HG03025 (cell line): ENCODE measurements at regions not wholly inside any gene's neighbourhood (a gene's known extent, or its start where the extent isn't known, plus 50 kb on each side); places are given as distances from the start of the nearest gene placed in this dataset.
A peak's percentile ranks its signal among the peaks of the same experiment; 100 is the strongest.

Experiments used
- ATAC-seq: cut with Tn5 transposase; IDR thresholded peaks from one replicate; pipeline ENCODE4 v1.9.1; 2021; ENCODE audit warnings: mild to moderate bottlenecking, moderate library complexity; ENCODE audit not compliant: unreplicated experiment, low FRiP score

DNA sequence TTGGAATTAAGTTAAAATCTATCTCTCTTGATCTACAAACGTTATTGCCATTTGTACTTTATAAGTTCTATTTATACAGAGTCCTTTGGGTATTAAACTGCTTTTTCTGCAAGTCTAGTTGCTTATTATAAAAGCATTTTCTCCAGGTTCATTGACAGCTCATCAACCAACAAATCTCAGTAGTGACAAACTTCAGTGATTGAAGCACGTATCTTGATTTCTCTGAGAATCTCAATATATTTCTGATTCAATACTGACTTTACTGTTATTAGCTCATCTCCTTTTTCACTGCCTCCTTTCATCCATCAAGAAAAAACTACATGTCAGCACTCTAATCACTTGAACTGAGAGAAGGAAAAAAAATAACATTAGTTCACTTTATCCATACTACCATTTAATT, 630.2 kb downstream of the ARAP2 start:
- ATAC-seq = no peak

DNA sequence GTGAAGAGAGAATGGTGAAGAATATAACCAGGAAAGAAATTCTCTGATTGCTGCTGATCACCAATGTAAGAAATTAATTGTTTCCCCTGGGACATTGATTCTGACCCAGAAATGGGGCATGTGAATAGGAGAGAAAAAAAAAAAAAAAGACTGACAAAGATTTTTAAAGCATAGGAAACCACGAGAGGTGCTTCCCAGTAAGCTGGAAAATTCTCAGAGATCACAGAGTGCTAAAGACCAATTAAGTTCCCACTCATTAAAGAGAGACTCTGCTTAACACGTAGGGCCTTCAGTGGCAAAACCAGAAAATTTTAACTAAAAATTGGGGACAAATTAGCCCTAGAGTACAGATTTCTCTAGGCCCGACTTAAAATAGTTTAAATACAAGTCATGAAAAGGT, 604.4 kb downstream of the ARAP2 start:
- no peak for ATAC-seq

- ATAC-seq = no peak
These were observed 600.7 kb downstream of the ARAP2 start for GRCh38 chr4:35643661-35644060.

- no peak for ATAC-seq
These were observed 599.7 kb downstream of the ARAP2 start for GRCh38 chr4:35644591-35644990.

GRCh38 chr4:35649011-35649410, 595.3 kb downstream of the ARAP2 start:
- no peak for ATAC-seq

- ATAC-seq = no peak
These were observed 594.5 kb downstream of the ARAP2 start for GRCh38 chr4:35649778-35650177.

DNA sequence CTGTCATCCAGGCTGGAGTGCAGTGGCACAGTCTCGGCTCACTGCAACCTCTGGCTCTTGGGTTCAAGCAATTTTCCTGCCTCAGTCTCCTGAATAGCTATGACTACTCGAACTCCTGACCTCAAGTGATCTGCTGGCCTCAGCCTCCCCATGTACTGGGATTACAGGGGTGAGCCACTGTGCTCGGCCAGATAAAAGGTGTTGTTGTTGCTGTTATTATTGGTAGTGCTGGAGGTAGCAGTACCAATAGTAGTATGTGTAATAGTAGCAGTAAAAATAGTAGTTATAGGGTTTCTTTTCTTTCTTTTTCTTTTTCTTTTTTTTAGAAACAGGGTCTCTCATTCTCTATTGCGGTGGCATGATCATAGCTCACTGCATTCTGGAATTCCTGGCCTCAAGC, 592.1 kb downstream of the ARAP2 start:
- ATAC-seq = no peak

- no peak for ATAC-seq
These were observed 590.9 kb downstream of the ARAP2 start for GRCh38 chr4:35653451-35653850.

GRCh38 chr4:35673137-35673536, 571.2 kb downstream of the ARAP2 start:
- ATAC-seq = no peak

DNA sequence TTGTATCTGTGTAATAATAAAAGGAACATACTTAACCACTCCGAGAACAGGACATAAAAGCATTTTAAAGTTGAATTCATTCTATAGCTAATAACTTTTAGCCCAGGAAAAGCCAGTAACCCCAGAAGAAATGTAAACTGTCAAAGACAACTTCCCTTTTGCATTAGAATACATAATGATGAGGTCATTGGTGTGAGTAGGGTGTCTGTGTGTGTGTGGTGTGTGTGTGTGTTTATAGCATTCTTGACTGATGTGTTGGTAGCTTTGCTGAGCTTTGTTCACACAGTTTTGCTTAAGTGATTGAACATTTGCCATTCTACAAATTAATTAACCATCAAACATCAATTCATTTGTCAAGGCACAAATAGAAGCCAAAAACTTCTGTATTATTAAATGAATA, 559.6 kb downstream of the ARAP2 start:
- no peak for ATAC-seq

DNA sequence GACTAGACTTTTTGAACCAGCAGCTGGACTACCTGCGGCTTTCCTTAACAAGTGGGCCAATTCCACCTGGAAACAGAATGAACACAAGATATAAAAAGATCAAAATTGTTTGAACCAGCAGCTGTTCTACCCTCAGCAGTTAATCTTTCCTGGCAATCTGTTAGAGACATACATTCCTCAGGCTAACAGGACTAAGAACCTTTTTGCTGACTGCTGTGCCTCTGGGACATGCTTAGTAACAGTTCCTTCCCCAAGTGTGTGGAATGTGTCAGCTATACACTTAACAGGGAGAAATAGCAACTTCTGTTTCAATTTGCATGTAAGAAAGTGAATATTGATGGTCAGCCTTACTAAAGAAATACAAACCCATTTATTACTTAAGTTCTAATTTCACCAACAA, 554.4 kb downstream of the ARAP2 start:
- no peak for ATAC-seq

DNA sequence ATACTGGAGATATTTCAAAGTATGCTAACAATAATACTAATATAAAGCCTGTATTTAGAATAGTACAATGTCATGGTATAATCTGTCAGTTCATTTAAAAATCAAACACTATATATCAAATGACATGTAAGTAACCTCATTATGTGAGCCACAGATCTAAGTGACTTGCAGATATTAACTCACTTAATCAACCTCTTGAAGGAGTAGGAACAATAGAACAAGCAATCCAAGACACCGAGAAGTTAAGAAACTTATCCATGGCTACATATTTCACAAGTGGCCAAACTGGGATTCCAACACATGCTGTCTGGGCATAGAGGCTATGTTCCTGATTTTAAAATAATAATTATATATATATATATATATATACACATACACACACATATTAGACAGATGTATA, 554.0 kb downstream of the ARAP2 start:
- no peak for ATAC-seq

- ATAC-seq = no peak
These were observed 549.3 kb downstream of the ARAP2 start for GRCh38 chr4:35695003-35695402.

DNA sequence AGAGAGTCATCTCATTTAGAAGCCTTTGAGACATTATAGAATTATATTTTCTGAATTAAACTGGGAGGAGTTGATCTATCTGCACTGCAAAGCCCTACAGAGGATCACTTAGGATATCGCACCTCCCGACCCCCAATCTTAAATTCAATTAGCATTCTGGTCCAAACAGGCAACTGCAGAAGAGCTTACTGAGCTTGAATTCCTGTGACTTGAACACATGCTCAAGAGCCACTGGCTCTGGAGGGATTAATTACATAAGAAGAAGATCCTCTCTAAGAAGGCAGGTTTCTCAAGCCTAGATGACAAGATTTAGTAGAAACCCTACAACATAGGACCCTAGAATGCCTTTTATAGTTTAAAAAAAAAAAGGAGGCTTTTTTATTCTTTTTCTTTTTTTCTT, 548.9 kb downstream of the ARAP2 start:
- ATAC-seq = no peak

DNA sequence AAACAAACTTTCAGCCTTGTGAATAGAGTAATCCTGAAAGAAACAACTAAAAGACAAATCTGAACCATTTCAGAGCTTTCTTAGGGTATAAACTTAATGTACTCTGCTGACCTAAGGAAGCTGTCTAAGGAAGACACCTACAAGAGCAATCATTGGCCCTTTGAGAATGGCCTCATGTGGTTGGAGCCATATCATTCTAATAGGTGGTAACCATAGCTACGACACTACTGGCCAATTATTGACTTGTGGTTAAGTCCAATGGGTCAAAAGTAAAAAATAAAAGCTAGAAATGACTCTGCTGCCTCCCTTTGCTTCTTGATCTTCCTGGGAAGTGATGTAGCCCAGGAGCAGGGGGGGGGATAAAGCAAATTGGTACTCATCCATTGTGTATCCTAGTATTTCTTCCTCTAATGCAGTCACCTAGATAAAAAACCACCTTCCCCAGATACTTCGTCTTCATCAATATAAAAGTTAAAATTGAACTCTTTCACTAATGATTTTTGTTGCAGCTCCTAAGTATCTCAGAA, 547.0 kb downstream of the ARAP2 start:
- no peak for ATAC-seq

DNA sequence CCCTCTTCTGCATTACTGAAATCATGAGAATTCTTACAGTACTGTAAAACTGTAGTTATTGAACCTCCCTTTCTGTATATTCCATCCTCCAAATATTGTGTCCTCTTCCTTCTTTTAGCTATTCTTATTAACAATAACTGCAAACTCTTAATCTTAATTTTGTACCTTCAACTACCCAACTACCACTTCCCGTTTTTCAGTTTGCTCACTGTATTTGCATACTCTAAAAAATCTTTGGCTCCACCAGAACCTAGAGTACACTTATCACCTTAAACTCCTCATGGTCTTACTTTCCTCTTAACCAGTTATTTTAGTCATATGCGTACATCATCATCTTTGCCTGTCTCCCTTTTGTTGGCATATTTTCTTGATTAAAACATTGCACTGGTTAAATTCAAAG, 543.7 kb downstream of the ARAP2 start:
- no peak for ATAC-seq

- no peak for ATAC-seq
These were observed 535.2 kb downstream of the ARAP2 start for GRCh38 chr4:35709080-35709479.

DNA sequence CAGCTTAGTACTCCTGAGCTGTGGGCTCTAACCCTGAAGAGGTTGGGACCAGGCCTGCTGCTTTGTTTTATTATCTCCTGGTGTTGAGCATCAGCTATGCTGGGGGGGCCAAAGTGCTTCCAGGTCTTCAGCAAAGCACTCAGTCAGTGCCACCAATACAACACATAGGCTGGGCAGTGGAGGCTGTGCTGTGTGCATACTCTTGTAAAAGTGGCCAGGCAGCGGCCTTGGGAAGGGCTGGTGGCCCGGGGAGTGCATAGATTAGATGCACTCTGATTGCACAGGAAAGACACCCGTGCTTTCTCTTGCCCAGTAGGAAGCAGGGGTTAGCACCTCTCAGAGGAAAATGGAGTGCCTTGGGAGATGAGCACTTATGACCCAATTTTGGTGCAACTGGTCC, 534.0 kb downstream of the ARAP2 start:
- ATAC-seq = no peak

- ATAC-seq = no peak
These were observed 533.2 kb downstream of the ARAP2 start for GRCh38 chr4:35711127-35711526.

- ATAC-seq = no peak
These were observed 520.3 kb downstream of the ARAP2 start for GRCh38 chr4:35723973-35724372.

DNA sequence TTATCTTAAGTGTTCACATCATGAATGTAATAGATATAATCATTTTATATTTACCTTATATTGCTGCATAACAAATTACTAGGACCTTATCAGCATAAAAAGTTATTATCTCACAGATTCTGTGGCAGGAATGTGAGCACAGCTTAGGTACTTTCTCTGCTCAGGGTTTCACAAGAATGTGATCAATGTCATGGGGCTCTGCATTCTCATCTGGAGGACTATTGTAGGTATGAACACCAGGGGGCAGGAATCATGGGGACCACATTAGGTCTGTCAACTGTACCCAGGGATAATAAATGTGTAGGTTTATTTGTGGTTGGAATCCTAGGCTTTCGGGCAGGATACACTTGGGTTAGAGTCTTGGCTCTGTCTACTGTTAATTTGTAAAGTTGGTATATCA, 519.2 kb downstream of the ARAP2 start:
- peak; percentile 49 for ATAC-seq

- ATAC-seq = no peak
These were observed 513.9 kb downstream of the ARAP2 start for GRCh38 chr4:35730414-35730813.

- no peak for ATAC-seq
These were observed 509.8 kb downstream of the ARAP2 start for GRCh38 chr4:35734381-35735098.
